Islet precursor cell (in vitro differentiated cells): ENCODE measurements at regions not wholly inside any gene's neighbourhood (a gene's known extent, or its start where the extent isn't known, plus 50 kb on each side); places are given as distances from the start of the nearest gene placed in this dataset.

Experiments
- DNase-seq: peaks from one replicate; pipeline ENCODE4 v3.0.0-alpha.2; 2018

GRCh38 chr15:35697549-35698299 lies 151.8 kb upstream of the DPH6 start:
- peak; percentile 65 for DNase-seq

- no peak for DNase-seq
Observed at GRCh38 chr15:35698331-35698730, 152.4 kb upstream of the DPH6 start.

GRCh38 chr15:35698966-35699575 lies 153.1 kb upstream of the DPH6 start:
- DNase-seq, result no peak

- peak; percentile 86 for DNase-seq
Observed at GRCh38 chr15:35700091-35700593, 154.2 kb upstream of the DPH6 start.

- no peak for DNase-seq
Observed at GRCh38 chr15:35701402-35702046, 155.6 kb upstream of the DPH6 start.

GRCh38 chr15:35702946-35703495 lies 157.1 kb upstream of the DPH6 start:
- DNase-seq, result no peak

- no peak for DNase-seq
Observed at GRCh38 chr15:35705030-35705883, 159.3 kb upstream of the DPH6 start.

- DNase-seq, result no peak
Observed at GRCh38 chr15:35705884-35706585, 160.1 kb upstream of the DPH6 start.

GRCh38 chr15:35712956-35713355 lies 167.0 kb upstream of the DPH6 start:
- DNase-seq, result no peak

GRCh38 chr15:35713733-35714132 lies 167.8 kb upstream of the DPH6 start:
- DNase-seq, result peak; percentile 77

- no peak for DNase-seq
Observed at GRCh38 chr15:35717721-35718120, 171.8 kb upstream of the DPH6 start.

GRCh38 chr15:35720019-35720418 lies 174.1 kb upstream of the DPH6 start:
- no peak for DNase-seq

- DNase-seq, result no peak
Observed at GRCh38 chr15:35720984-35721383, 175.0 kb upstream of the DPH6 start.

- DNase-seq, result no peak
Observed at GRCh38 chr15:35721751-35722150, 175.8 kb upstream of the DPH6 start.

GRCh38 chr15:35722501-35722900 lies 176.5 kb upstream of the DPH6 start:
- DNase-seq, result no peak

GRCh38 chr15:35723120-35723847 lies 177.3 kb upstream of the DPH6 start:
- DNase-seq, result no peak

GRCh38 chr15:35723852-35724251 lies 177.9 kb upstream of the DPH6 start:
- no peak for DNase-seq

GRCh38 chr15:35724626-35725025 lies 178.7 kb upstream of the DPH6 start:
- no peak for DNase-seq

GRCh38 chr15:35725353-35725752 lies 179.4 kb upstream of the DPH6 start:
- DNase-seq, result no peak

- no peak for DNase-seq
Observed at GRCh38 chr15:35727627-35728026, 181.7 kb upstream of the DPH6 start.

GRCh38 chr15:35728219-35728940 lies 182.4 kb upstream of the DPH6 start:
- DNase-seq, result no peak
